Retinal pigment epithelial cell (primary cell): ENCODE measurements at regions not wholly inside any gene's neighbourhood (a gene's known extent, or its start where the extent isn't known, plus 50 kb on each side); places are given as distances from the start of the nearest gene placed in this dataset.

Experiments used
- DNase-seq: peaks from one replicate; pipeline ENCODE4 v3.0.0-alpha.2; 2010; ENCODE audit warnings: low read depth
- H3K4me3 ChIP-seq: 2 replicates; pipeline ENCODE4 v1.5.1; 2011; ENCODE audit warnings: mild to moderate bottlenecking, low read length, control low read depth, moderate library complexity
- TF ChIP-seq, protein P1 (sequence below): conservative IDR thresholded peaks from 2 replicates; pipeline ENCODE4 v1.5.1; 2011; ENCODE audit warnings: low read depth, low read length, control low read depth, inconsistent platforms

DNA sequence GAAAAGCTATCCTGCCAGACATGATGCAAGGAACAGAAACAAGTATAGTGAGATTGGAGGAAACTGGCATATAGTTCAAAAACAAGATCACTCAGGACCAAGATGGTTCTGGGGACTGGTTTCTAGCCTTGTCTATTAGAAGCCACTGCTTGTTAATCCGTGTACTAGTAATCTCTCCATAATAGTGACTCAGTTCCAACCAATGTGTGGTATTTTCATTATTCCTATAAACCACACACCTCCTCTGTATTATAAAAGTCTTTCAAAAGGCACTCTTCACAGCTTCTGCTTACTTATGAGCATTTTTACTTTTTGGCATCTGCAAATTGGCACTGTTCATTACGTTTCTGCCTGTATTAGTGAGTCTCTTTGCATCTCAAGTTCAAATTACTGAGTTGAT lies 140.3 kb downstream of the SLC6A15 start:
- peak; percentile 60 for DNase-seq
- TF ChIP-seq, protein P1, sequence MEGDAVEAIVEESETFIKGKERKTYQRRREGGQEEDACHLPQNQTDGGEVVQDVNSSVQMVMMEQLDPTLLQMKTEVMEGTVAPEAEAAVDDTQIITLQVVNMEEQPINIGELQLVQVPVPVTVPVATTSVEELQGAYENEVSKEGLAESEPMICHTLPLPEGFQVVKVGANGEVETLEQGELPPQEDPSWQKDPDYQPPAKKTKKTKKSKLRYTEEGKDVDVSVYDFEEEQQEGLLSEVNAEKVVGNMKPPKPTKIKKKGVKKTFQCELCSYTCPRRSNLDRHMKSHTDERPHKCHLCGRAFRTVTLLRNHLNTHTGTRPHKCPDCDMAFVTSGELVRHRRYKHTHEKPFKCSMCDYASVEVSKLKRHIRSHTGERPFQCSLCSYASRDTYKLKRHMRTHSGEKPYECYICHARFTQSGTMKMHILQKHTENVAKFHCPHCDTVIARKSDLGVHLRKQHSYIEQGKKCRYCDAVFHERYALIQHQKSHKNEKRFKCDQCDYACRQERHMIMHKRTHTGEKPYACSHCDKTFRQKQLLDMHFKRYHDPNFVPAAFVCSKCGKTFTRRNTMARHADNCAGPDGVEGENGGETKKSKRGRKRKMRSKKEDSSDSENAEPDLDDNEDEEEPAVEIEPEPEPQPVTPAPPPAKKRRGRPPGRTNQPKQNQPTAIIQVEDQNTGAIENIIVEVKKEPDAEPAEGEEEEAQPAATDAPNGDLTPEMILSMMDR = no peak
- H3K4me3 ChIP-seq = no peak overlapping the region

DNA sequence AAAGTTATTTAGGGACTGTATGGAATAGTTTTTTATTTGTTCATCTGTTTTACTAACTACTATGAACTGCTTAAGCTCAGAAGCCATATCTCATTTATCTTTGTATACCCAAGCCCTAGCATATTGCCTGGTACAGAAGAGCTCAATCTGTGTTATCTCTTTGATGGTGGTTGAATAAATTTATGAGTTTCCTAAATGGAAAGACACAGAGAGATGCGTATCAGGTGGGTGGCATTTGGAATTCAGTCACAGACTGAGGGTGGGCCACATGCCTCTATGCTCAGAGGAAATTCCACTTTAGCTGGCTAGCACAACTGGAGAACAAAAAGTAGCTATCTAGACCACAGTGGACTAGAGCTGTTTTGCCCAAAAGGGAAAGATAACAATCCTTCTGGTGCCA lies 145.5 kb downstream of the SLC6A15 start:
- no peak for DNase-seq
- H3K4me3 ChIP-seq = no peak overlapping the region
- TF ChIP-seq, protein P1 = no peak

DNA sequence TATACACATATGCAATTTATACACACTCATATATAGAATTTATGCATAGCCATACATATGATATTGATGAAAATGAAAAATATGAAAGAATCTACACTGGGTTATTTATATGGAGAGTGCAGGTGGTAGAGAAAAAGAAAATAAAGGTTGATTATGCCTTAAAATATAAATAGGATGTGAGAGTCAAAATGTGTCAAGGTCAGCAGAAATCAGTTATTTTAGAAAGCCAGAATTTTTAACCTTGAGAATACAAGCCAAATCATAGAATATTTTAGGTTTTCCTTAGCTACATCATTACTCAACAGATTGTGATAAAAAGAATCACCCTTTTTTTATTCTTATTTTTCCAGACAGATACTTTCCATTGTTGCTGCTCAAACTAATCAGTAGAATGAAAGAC lies 146.2 kb downstream of the SLC6A15 start:
- TF ChIP-seq, protein P1 = no peak
- DNase-seq = no peak
- H3K4me3 ChIP-seq = no peak overlapping the region

DNA sequence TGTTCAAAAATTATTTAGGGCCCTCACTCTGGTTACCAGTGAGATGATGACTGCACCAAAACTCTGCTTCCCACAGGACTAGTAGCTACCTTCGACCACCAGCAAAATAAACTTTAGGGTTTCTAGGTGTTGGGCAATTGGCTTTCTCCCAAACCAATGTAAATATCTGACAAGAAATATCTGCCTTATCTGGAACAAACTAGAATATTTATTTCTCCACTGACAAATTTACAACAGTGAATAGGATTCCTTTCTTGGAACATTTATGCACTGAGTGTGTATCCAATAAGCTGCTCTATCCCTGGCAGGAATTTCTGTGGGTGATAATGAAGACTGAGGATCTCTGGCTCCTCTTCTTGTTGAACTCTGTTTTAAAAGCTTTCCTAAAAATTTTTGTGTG lies 148.6 kb downstream of the SLC6A15 start:
- no peak overlapping the region for H3K4me3 ChIP-seq
- TF ChIP-seq, protein P1 = no peak
- DNase-seq = no peak

DNA sequence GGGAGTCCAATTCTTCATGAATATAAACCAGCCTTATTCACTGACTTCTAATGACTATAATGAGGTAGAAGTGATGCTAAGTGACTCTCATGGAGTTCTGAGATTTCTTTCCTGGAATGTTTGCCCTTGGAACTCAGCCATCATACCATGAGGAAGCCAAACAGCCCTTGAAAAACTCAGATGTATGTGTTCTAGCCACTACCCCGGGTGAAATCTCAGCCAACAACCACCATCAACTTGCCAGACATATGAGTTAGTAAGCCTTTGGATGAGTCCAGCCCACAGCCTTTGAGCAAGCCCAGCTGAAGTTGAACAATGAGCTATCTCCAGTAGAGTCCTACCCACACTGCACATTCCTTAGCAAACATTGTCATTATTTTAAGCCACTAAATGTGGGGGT lies 149.5 kb downstream of the SLC6A15 start:
- no peak overlapping the region for H3K4me3 ChIP-seq
- TF ChIP-seq, protein P1 = no peak
- no peak for DNase-seq

DNA sequence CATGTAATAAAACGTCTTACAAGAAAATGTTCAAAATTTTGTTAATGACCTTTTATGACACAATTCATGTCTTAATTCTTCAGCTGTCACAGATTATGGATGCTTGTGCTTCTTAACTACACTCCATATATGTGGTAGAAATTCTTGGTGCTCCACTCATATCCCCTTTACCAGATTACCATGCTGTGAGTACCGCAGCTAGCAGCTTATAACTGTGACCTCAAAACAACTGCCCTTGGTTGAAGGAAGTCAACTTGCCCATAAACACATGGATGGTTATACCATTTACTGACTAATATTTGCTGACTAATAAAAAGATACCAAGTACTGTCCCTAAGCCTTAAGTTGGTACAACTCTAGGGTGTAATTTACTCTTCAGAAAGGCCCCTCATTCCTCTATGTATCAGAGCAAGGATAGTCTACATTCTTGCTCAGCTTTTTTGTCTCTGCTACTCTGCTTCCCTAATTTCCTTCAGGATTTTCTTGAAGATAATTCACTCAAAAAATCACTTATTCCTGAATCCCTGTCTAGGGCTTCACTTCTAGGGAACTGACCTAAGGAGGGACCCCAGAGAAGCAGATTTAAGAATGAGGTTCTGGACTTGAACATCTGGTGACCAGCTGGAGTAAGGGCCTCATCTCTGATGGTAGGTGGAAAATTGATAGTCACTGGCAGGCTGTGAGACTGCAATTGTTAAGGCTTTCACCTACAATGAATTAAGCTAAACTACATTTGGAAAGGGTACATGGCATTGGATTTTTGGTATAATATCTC lies 152.3 kb downstream of the SLC6A15 start:
- H3K4me3 ChIP-seq = no peak overlapping the region
- no peak for DNase-seq
- TF ChIP-seq, protein P1 = no peak

DNA sequence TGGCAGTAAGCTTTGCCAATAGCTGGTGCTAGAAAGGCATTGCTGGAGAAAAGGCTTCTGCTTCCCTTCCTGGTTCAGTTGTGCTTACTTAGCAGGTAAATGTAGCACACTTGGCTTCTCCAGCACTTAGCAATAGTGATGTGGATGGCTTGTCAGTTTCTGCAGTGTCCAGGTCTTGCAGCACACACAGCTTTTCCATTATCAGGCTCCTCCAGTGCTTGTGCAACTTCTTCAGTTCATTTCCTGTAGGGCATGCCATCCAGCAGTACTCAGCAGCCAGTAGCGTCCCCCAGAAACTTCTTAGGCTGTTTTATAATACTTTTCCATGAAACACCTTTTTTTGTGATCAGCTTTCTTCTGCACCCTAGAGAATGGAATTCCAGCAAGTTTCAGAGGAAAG lies 154.6 kb downstream of the SLC6A15 start:
- no peak for DNase-seq
- TF ChIP-seq, protein P1 = no peak
- H3K4me3 ChIP-seq = no peak overlapping the region
